HepG2 (cell line): ENCODE measurements at regions not wholly inside any gene's neighbourhood (a gene's known extent, or its start where the extent isn't known, plus 50 kb on each side); places are given as distances from the start of the nearest gene placed in this dataset.

Experiments used
- ATAC-seq: fragments of 200-7000 bp; cut with Tn5 transposase; 3 replicates; pipeline ENCODE4 v1.9.1; 2020; ENCODE audit warnings: mild to moderate bottlenecking, moderate library complexity
- BruUV-seq: library from RNA; stranded (reverse); fragments of 400-500 nt; replicated peaks from 2 replicates; lab custom pipeline; 2021; lab: Mats Ljungman, UMichigan
- CTCF ChIA-PET: fragments of 300-600 bp; formaldehyde crosslinking; extraction: SDS; loops from one replicate; lab custom pipeline; 2021; ENCODE audit warnings: low total read pairs, inconsistent platforms, low intra/inter-chr PET ratio; lab: Yijun Ruan, JAX
- POLR2A ChIA-PET: fragments of 350-600 bp; sonication (Branson Sonifier 250); formaldehyde crosslinking; loops from one replicate; lab custom pipeline; 2020; ENCODE audit warnings: antibody characterized with exemption, inconsistent platforms; lab: Yijun Ruan, JAX
- DNase-seq: peaks from one replicate; pipeline ENCODE4 v3.0.0-alpha.2; 2015; ENCODE audit warnings: low spot score
- FAIRE-seq: peaks from 3 replicates; lab custom pipeline; 2011; peaks lifted over from hg19 to GRCh38; lab: Jason Lieb, UNC
- H2AFZ ChIP-seq: one replicate; pipeline ENCODE4 v1.6.1; 2011; ENCODE audit warnings: low read length, inconsistent platforms
- H3K27ac ChIP-seq: fragments of 300-600 bp; 3 replicates; pipeline ENCODE4 v1.8.0; 2011; ENCODE audit warnings: mixed run types, mild to moderate bottlenecking, mixed read lengths, low read length, inconsistent platforms; ENCODE audit not compliant: insufficient read depth; ENCODE audit errors: extremely low read length
- H3K27me3 ChIP-seq, 2 experiments: fragments of 200-600 bp in 1 of 2; 2 replicates in 1 of 2; 3 replicates in 1 of 2; pipeline versions ENCODE4 v1.6.0 to v1.8.0; 2011; ENCODE audit warnings: low read length in 2 of 2, mild to moderate bottlenecking in 2 of 2, moderate library complexity in 2 of 2, inconsistent platforms in 1 of 2; ENCODE audit not compliant: insufficient read depth in 2 of 2, control insufficient read depth in 1 of 2
- H3K36me3 ChIP-seq, 2 experiments: fragments of 200-600 bp in 1 of 2; replicated peaks in 1 of 2; 2 replicates in 1 of 2; 3 replicates in 1 of 2; pipeline versions ENCODE4 v1.5.1 to v1.8.0; 2011; ENCODE audit warnings: low read length in 2 of 2, inconsistent platforms in 1 of 2; ENCODE audit not compliant: insufficient read depth in 2 of 2, control insufficient read depth in 1 of 2
- H3K4me1 ChIP-seq: 2 replicates; pipeline ENCODE4 v1.5.1; 2012; ENCODE audit warnings: low read length, inconsistent platforms; ENCODE audit not compliant: insufficient read depth
- H3K4me2 ChIP-seq: 2 replicates; pipeline ENCODE4 v1.6.0; 2011; ENCODE audit warnings: low read depth, low read length, inconsistent platforms
- H3K4me3 ChIP-seq, 3 experiments: fragments of 200-600 bp in 1 of 3; sonication (generic), shearing (Covaris generic) in 1 of 3; replicated peaks in 1 of 3; 2 replicates each; pipeline ENCODE4 v1.5.1; 2011 to 2016; ENCODE audit warnings: low read length in 3 of 3, inconsistent platforms in 2 of 3, low read depth in 2 of 3, mild to moderate bottlenecking in 2 of 3, control low read depth in 1 of 3, mixed read lengths in 1 of 3; ENCODE audit not compliant: insufficient read depth in 1 of 3
- H3K79me2 ChIP-seq: one replicate; pipeline ENCODE4 v1.6.1; 2011; ENCODE audit warnings: low read length, inconsistent platforms; ENCODE audit not compliant: insufficient read depth
- H3K9ac ChIP-seq: 2 replicates; pipeline ENCODE4 v1.6.0; 2011; ENCODE audit warnings: mild to moderate bottlenecking, low read depth, low read length, inconsistent platforms; ENCODE audit not compliant: insufficient read depth
- H3K9me3 ChIP-seq: 2 replicates; pipeline ENCODE4 v1.5.1; 2012; ENCODE audit warnings: mild to moderate bottlenecking, low read length
- H4K20me1 ChIP-seq: 2 replicates; pipeline ENCODE4 v1.6.0; 2011; ENCODE audit warnings: inconsistent platforms, mild to moderate bottlenecking, low read length, moderate library complexity; ENCODE audit not compliant: insufficient read depth
- BORCS8-MEF2B ChIP-seq: sonication (generic); formaldehyde crosslinking; IDR thresholded peaks from 2 replicates; pipeline ENCODE4 v1.8.0; 2022; ENCODE audit warnings: mild to moderate bottlenecking, missing genetic modification reagents
- DNMT1 ChIP-seq: sonication (generic); formaldehyde crosslinking; IDR thresholded peaks from 2 replicates; pipeline ENCODE4 v1.5.1; 2020; ENCODE audit warnings: mild to moderate bottlenecking, missing genetic modification reagents
- GMEB1 ChIP-seq: sonication (generic); formaldehyde crosslinking; IDR thresholded peaks from 2 replicates; pipeline ENCODE4 v1.5.1; 2020; ENCODE audit warnings: missing genetic modification reagents, mild to moderate bottlenecking, borderline replicate concordance
- SMAD1 ChIP-seq: sonication (generic); formaldehyde crosslinking; IDR thresholded peaks from 2 replicates; pipeline ENCODE4 v1.4.0; 2020; ENCODE audit warnings: missing genetic modification reagents, low read depth, mild to moderate bottlenecking, borderline replicate concordance
- SRF ChIP-seq: IDR thresholded peaks from 2 replicates; pipeline ENCODE4 v1.6.1; 2011; ENCODE audit warnings: mild to moderate bottlenecking, low read depth, low read length, moderate library complexity
- ZNF451 ChIP-seq: sonication (generic); formaldehyde crosslinking; IDR thresholded peaks from 2 replicates; pipeline ENCODE4 v1.5.0; 2020; ENCODE audit warnings: mild to moderate bottlenecking, missing genetic modification reagents
- ZNF484 ChIP-seq: sonication (generic); formaldehyde crosslinking; IDR thresholded peaks from 2 replicates; pipeline ENCODE4 v1.5.1; 2020; ENCODE audit warnings: mild to moderate bottlenecking, low read depth, missing genetic modification reagents, borderline replicate concordance
- ZNF710 ChIP-seq: sonication (generic); formaldehyde crosslinking; IDR thresholded peaks from 2 replicates; pipeline ENCODE4 v1.5.0; 2020; ENCODE audit warnings: mild to moderate bottlenecking, missing genetic modification reagents, borderline replicate concordance
- WGBS: methylation state at CpG from one replicate; pipeline ENCODE4 v1.1.6; 2017; ENCODE audit warnings: low lambda C conversion rate; 5-methylcytosine and 5-hydroxymethylcytosine counted together
- in situ Hi-C: cut with HindIII; loops from 2 replicates; pipeline ENCODE4 v1.10.0; 2017; ENCODE audit warnings: low pct_unique_long_range_greater_than_20kb; ENCODE audit not compliant: extremely low pct_ligation_motif_present
- intact Hi-C: fragments of 100-400 bp; cut with micrococcal nuclease; formaldehyde crosslinking; loops from one replicate; pipeline ENCODE4 v1.10.0; 2022; ENCODE audit not compliant: unreplicated experiment

- FAIRE-seq (no peak), ATAC-seq (no peak), DNase-seq (no peak)
- H3K36me3 ChIP-seq = no peaks in the 10 kb centered on the region
- H4K20me1 ChIP-seq = no peaks in the 10 kb centered on the region
- H3K9me3 ChIP-seq = no peaks in the 10 kb centered on the region
- H3K27me3 ChIP-seq = no peaks in the 10 kb centered on the region
- intact Hi-C loops = no loop called here
- no peak overlapping the region for H3K4me3 ChIP-seq
- no peaks in the 10 kb centered on the region for H3K4me1 ChIP-seq
- H3K27ac ChIP-seq = no peak overlapping the region
- H3K79me2 ChIP-seq = no peaks in the 10 kb centered on the region
- in situ Hi-C loops = no loop called here
- no peak overlapping the region for H2AFZ ChIP-seq
- no TSS peak for BruUV-seq
- POLR2A ChIA-PET = no interaction called here
- H3K4me2 ChIP-seq = no peak overlapping the region
- CTCF ChIA-PET = no interaction called here
- 0% methylated on average over 1 of the region's 1 CpG for whole genome bisulfite sequencing
- TF ChIP-seq ZNF451 (CRISPR knock-in tag) = no peak
- TF ChIP-seq BORCS8-MEF2B (CRISPR knock-in tag) = no peak
- no peak for TF ChIP-seq ZNF710 (CRISPR knock-in tag)
- TF ChIP-seq GMEB1 = no peak
- TF ChIP-seq SMAD1 (CRISPR knock-in tag) = no peak
- no peak for TF ChIP-seq ZNF484 (CRISPR knock-in tag)
- no peak for TF ChIP-seq DNMT1 (CRISPR knock-in tag)
- TF ChIP-seq SRF = no peak
- TF ChIP-seq, all 625 proteins: peak for 0
- no peak overlapping the region for H3K9ac ChIP-seq
These were observed 226.4 kb upstream of the EYS start for GRCh38 chr6:65933390-65933789.
